Effector memory CD4-positive, alpha-beta T cell (primary cell): ENCODE measurements at regions not wholly inside any gene's neighbourhood (a gene's known extent, or its start where the extent isn't known, plus 50 kb on each side); places are given as distances from the start of the nearest gene placed in this dataset.

ENCODE experiments used
- DNase-seq, 3 donors: peaks; one replicate each; pipeline ENCODE4 v3.0.0-alpha.2; 2020
- H3K27ac ChIP-seq: 2 replicates; pipeline ENCODE4 v1.7.0; 2013; ENCODE audit warnings: mild to moderate bottlenecking, low read length, moderate library complexity; ENCODE audit not compliant: insufficient read depth, poor library complexity, severe bottlenecking
- H3K27me3 ChIP-seq: replicated peaks from 2 replicates; pipeline ENCODE4 v1.7.0; 2013; ENCODE audit warnings: mild to moderate bottlenecking, low read length; ENCODE audit not compliant: insufficient read depth, control insufficient read depth, poor library complexity, severe bottlenecking
- H3K36me3 ChIP-seq: 2 replicates; pipeline ENCODE4 v1.7.0; 2013; ENCODE audit warnings: mild to moderate bottlenecking, low read length, moderate library complexity; ENCODE audit not compliant: control insufficient read depth, insufficient read depth
- H3K4me1 ChIP-seq: 2 replicates; pipeline ENCODE4 v1.7.0; 2013; ENCODE audit warnings: low read length, mild to moderate bottlenecking; ENCODE audit not compliant: control insufficient read depth, insufficient read depth, poor library complexity, severe bottlenecking
- H3K4me3 ChIP-seq: 2 replicates; pipeline ENCODE4 v1.7.0; 2013; ENCODE audit warnings: low read length, low read depth, mild to moderate bottlenecking; ENCODE audit not compliant: insufficient read depth, poor library complexity, severe bottlenecking
- H3K9me3 ChIP-seq: 2 replicates; pipeline ENCODE4 v1.7.0; 2013; ENCODE audit warnings: mild to moderate bottlenecking, low read length, moderate library complexity; ENCODE audit not compliant: control insufficient read depth

- no peaks in the 10 kb centered on the region for H3K27me3 ChIP-seq
- H3K4me3 ChIP-seq = no peak overlapping the region
- H3K27ac ChIP-seq = no peak overlapping the region
- no peak for DNase-seq
- no peaks in the 10 kb centered on the region for H3K4me1 ChIP-seq
- H3K36me3 ChIP-seq = no peaks in the 10 kb centered on the region
- no peaks in the 10 kb centered on the region for H3K9me3 ChIP-seq
Observed at GRCh38 chr6:138637822-138638221, 135.7 kb upstream of the CCDC28A start.

- no peaks in the 10 kb centered on the region for H3K36me3 ChIP-seq
Observed at GRCh38 chr6:138638604-138639003, 135.0 kb upstream of the CCDC28A start.

GRCh38 chr6:138640028-138640427 lies 133.5 kb upstream of the CCDC28A start:
- Histone ChIP-seq H3K27ac (no peak overlapping the region), H3K9me3 (no peaks in the 10 kb centered on the region), H3K4me1 (no peaks in the 10 kb centered on the region), H3K4me3 (no peak overlapping the region), H3K27me3 (no peaks in the 10 kb centered on the region), H3K36me3 (no peaks in the 10 kb centered on the region)
- no peak for DNase-seq

More at GRCh38 chr6:138638604-138639003, 135.0 kb upstream of the CCDC28A start:
- Histone ChIP-seq H3K4me3 (no peak overlapping the region), H3K27ac (no peak overlapping the region), H3K27me3 (no peaks in the 10 kb centered on the region), H3K4me1 (no peaks in the 10 kb centered on the region), H3K9me3 (no peaks in the 10 kb centered on the region)
- DNase-seq = no peak

- Histone ChIP-seq H3K9me3 (no peaks in the 10 kb centered on the region), H3K4me3 (no peak overlapping the region), H3K4me1 (no peaks in the 10 kb centered on the region), H3K27me3 (no peaks in the 10 kb centered on the region), H3K27ac (no peak overlapping the region), H3K36me3 (no peaks in the 10 kb centered on the region)
- DNase-seq = no peak
Observed at GRCh38 chr6:138643210-138643609, 130.4 kb upstream of the CCDC28A start.

GRCh38 chr6:138645976-138646640 lies 127.5 kb upstream of the CCDC28A start:
- H3K27me3 ChIP-seq = no peaks in the 10 kb centered on the region
- no peak overlapping the region for H3K4me3 ChIP-seq
- DNase-seq = no peak
- H3K9me3 ChIP-seq = no peaks in the 10 kb centered on the region
- H3K27ac ChIP-seq = no peak overlapping the region
- no peaks in the 10 kb centered on the region for H3K36me3 ChIP-seq
- H3K4me1 ChIP-seq = no peaks in the 10 kb centered on the region

GRCh38 chr6:138647006-138647405 lies 126.6 kb upstream of the CCDC28A start:
- H3K9me3 ChIP-seq = no peaks in the 10 kb centered on the region
- no peaks in the 10 kb centered on the region for H3K36me3 ChIP-seq
- H3K27me3 ChIP-seq = no peaks in the 10 kb centered on the region
- H3K4me1 ChIP-seq = no peaks in the 10 kb centered on the region
- H3K27ac ChIP-seq = no peak overlapping the region
- H3K4me3 ChIP-seq = no peak overlapping the region
- DNase-seq = no peak

- no peak for DNase-seq
- Histone ChIP-seq H3K36me3 (no peaks in the 10 kb centered on the region), H3K4me1 (no peaks in the 10 kb centered on the region), H3K9me3 (no peaks in the 10 kb centered on the region), H3K27ac (no peak overlapping the region), H3K27me3 (no peaks in the 10 kb centered on the region), H3K4me3 (no peak overlapping the region)
Observed at GRCh38 chr6:138648127-138648526, 125.4 kb upstream of the CCDC28A start.

GRCh38 chr6:138651491-138651890 lies 122.1 kb upstream of the CCDC28A start:
- no peak overlapping the region for H3K27ac ChIP-seq
- H3K4me3 ChIP-seq = no peak overlapping the region
- H3K9me3 ChIP-seq = no peaks in the 10 kb centered on the region
- H3K4me1 ChIP-seq = no peaks in the 10 kb centered on the region
- H3K27me3 ChIP-seq = no peaks in the 10 kb centered on the region
- DNase-seq = no peak
- H3K36me3 ChIP-seq = no peaks in the 10 kb centered on the region

GRCh38 chr6:138652824-138653223 lies 120.7 kb upstream of the CCDC28A start:
- H3K9me3 ChIP-seq = no peaks in the 10 kb centered on the region
- DNase-seq = no peak

GRCh38 chr6:138653435-138653834 lies 120.1 kb upstream of the CCDC28A start:
- Histone ChIP-seq H3K27ac (no peak overlapping the region), H3K4me3 (no peak overlapping the region), H3K27me3 (no peaks in the 10 kb centered on the region)

More at GRCh38 chr6:138652824-138653223, 120.7 kb upstream of the CCDC28A start:
- Histone ChIP-seq H3K4me3 (no peak overlapping the region), H3K27ac (no peak overlapping the region), H3K4me1 (no peaks in the 10 kb centered on the region), H3K27me3 (no peaks in the 10 kb centered on the region), H3K36me3 (no peaks in the 10 kb centered on the region)

More at GRCh38 chr6:138653435-138653834, 120.1 kb upstream of the CCDC28A start:
- no peaks in the 10 kb centered on the region for H3K36me3 ChIP-seq
- H3K9me3 ChIP-seq = no peaks in the 10 kb centered on the region
- DNase-seq = no peak
- H3K4me1 ChIP-seq = no peaks in the 10 kb centered on the region
